ENCODE measurements at regions not wholly inside any gene's neighbourhood (a gene's known extent, or its start where the extent isn't known, plus 50 kb on each side); places are given as distances from the start of the nearest gene placed in this dataset.

- no peak overlapping the region for H3K4me3 ChIP-seq
- peaks cover 9 to 10% of the 10 kb centered on the region in 2 donors for H3K4me1 ChIP-seq (ENCODE audit: control insufficient read depth in 1 of 2, low read depth in 2 of 2)
- H3K27ac ChIP-seq, result no peak overlapping the region
- H3K27me3 ChIP-seq (replicated peaks; ENCODE audit: insufficient read depth), result no peaks in the 10 kb centered on the region
- H3K36me3 ChIP-seq, result no peaks in the 10 kb centered on the region
- DNase-seq (ENCODE audit: low spot score) (no peak), ATAC-seq (ENCODE audit: insufficient number of reproducible peaks, low FRiP score, low read depth) (no peak)
- H3K9me3 ChIP-seq, result no peaks in the 10 kb centered on the region
- TF ChIP-seq CTCF (IDR thresholded peaks at IDR 0.05), result no peak
These were observed 591.1 kb upstream of the BOD1L1 start for GRCh38 chr4:14218641-14219040.

DNA sequence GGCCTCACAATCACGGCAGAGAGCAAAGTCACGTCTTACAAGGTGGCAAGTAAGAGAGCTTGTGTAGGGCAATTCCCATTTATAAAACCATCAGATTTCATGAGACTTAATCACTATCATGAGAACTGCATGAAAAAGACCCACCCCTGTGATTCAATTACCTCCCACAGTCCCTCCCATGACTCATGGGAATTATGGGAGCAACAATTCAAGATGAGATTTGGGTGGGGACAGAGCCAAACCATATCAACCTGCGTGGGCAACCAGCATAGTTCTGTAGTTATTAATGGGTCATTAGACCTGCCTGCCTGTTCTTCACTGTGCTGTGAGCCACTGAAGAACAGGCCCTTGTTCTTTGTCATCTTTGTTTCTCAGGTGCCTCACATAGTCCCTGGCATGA is 593.7 kb upstream of the BOD1L1 start:
- ATAC-seq (ENCODE audit: insufficient number of reproducible peaks, low FRiP score, low read depth), result no peak
- peaks cover 9 to 10% of the 10 kb centered on the region in 2 donors for H3K4me1 ChIP-seq (ENCODE audit: control insufficient read depth in 1 of 2, low read depth in 2 of 2)
- no peaks in the 10 kb centered on the region for H3K9me3 ChIP-seq
- H3K27me3 ChIP-seq (replicated peaks; ENCODE audit: insufficient read depth), result no peaks in the 10 kb centered on the region
- no peak overlapping the region for H3K4me3 ChIP-seq
- H3K27ac ChIP-seq, result no peak overlapping the region
- H3K36me3 ChIP-seq, result no peaks in the 10 kb centered on the region
- no peak for DNase-seq (ENCODE audit: low spot score)
- no peak for TF ChIP-seq CTCF (IDR thresholded peaks at IDR 0.05)

GRCh38 chr4:14222377-14223029 is 595.0 kb upstream of the BOD1L1 start:
- Histone ChIP-seq H3K27me3 (replicated peaks; ENCODE audit: insufficient read depth) (no peaks in the 10 kb centered on the region), H3K4me3 (no peak overlapping the region), H3K36me3 (no peaks in the 10 kb centered on the region), H3K9me3 (no peaks in the 10 kb centered on the region), H3K27ac (no peak overlapping the region), H3K4me1 (ENCODE audit: control insufficient read depth in 1 of 2, low read depth in 2 of 2) (peaks cover 9 to 10% of the 10 kb centered on the region in 2 donors)
- TF ChIP-seq CTCF (IDR thresholded peaks at IDR 0.05), result no peak
- DNase-seq (ENCODE audit: low spot score) (no peak), ATAC-seq (ENCODE audit: insufficient number of reproducible peaks, low FRiP score, low read depth) (no peak)

DNA sequence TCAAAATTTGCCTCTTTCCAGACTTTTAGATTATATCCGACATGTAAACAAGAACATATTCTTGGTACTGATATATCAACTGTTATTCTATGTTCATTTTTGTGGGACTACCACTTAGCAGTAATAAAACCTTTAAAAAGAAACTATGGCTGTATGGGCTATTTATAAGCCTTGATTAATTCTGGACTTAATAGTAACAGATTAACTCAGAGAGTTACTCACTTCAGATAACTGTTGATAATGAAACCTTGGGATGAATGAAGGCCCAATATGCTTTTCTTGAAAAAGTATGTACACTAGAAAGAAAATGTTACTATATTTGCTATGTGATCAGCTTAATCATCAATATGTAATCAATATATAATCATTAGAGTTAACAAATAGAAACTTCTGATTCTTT is 595.9 kb upstream of the BOD1L1 start:
- no peak overlapping the region for H3K4me3 ChIP-seq
- TF ChIP-seq CTCF (IDR thresholded peaks at IDR 0.05), result no peak
- no peaks in the 10 kb centered on the region for H3K36me3 ChIP-seq
- DNase-seq (ENCODE audit: low spot score) (no peak), ATAC-seq (ENCODE audit: insufficient number of reproducible peaks, low FRiP score, low read depth) (no peak)
- no peak overlapping the region for H3K27ac ChIP-seq
- no peaks in the 10 kb centered on the region for H3K9me3 ChIP-seq
- H3K4me1 ChIP-seq (ENCODE audit: control insufficient read depth in 1 of 2, low read depth in 2 of 2), result peaks cover 9 to 10% of the 10 kb centered on the region in 2 donors
- no peaks in the 10 kb centered on the region for H3K27me3 ChIP-seq (replicated peaks; ENCODE audit: insufficient read depth)

DNA sequence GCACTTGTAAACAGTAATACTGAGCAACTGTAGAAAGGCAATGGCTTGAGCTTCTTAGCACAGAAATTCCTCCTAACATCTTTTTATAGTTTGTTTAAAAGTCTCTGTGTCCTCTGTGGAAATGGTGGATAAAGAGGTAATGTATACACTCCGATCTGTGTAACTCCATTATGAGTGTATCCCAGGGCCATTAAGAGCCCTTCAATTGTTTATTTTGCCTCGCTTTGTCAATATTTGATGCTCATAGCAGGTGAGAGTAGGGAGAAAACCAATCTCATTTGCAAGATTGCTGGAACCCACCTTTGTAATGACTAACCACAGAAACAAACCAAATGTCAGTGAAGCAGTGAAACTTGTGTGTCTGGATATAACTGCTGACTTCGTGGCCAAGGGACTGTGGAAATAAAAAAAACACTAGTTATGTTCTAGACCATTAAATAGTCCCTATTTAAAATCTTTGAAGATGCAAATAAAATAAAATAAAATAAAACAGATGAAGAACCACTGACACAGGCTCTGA is 598.2 kb upstream of the BOD1L1 start:
- no peak overlapping the region for H3K4me3 ChIP-seq
- H3K36me3 ChIP-seq, result no peaks in the 10 kb centered on the region
- DNase-seq (ENCODE audit: low spot score) (no peak), ATAC-seq (ENCODE audit: insufficient number of reproducible peaks, low FRiP score, low read depth) (no peak)
- no peaks in the 10 kb centered on the region for H3K9me3 ChIP-seq
- H3K27ac ChIP-seq, result no peak overlapping the region
- H3K27me3 ChIP-seq (replicated peaks; ENCODE audit: insufficient read depth), result no peaks in the 10 kb centered on the region
- peaks cover 9 to 10% of the 10 kb centered on the region in 2 donors for H3K4me1 ChIP-seq (ENCODE audit: control insufficient read depth in 1 of 2, low read depth in 2 of 2)
- TF ChIP-seq CTCF (IDR thresholded peaks at IDR 0.05), result no peak

Measured in thoracic aorta (tissue), 2 donors.